Smooth muscle cell (in vitro differentiated cells): ENCODE measurements at regions not wholly inside any gene's neighbourhood (a gene's known extent, or its start where the extent isn't known, plus 50 kb on each side); places are given as distances from the start of the nearest gene placed in this dataset.

Experiments
- DNase-seq: peaks from one replicate; lab custom pipeline; 2025; ENCODE audit not compliant: unreplicated experiment; lab: John Stamatoyannopoulos, UW
- H2AFZ ChIP-seq: fragments of 200-600 bp; sonication (generic); 2 replicates; pipeline ENCODE4 v1.6.0; 2016; ENCODE audit warnings: antibody characterized with exemption, low read depth, mild to moderate bottlenecking
- H3F3A ChIP-seq: fragments of 200-600 bp; sonication (generic); 2 replicates; pipeline ENCODE4 v1.6.0; 2017; ENCODE audit warnings: antibody characterized with exemption, low read depth
- H3K27ac ChIP-seq: fragments of 200-600 bp; sonication (generic); 2 replicates; pipeline ENCODE4 v1.5.1; 2016; ENCODE audit warnings: low read depth, mild to moderate bottlenecking
- H3K27me3 ChIP-seq: fragments of 200-600 bp; sonication (generic); 2 replicates; pipeline ENCODE4 v1.6.1; 2016; ENCODE audit warnings: low read depth, mild to moderate bottlenecking
- H3K36me3 ChIP-seq: fragments of 200-600 bp; sonication (generic); 2 replicates; pipeline ENCODE4 v1.5.1; 2016; ENCODE audit warnings: low read depth
- H3K4me1 ChIP-seq: fragments of 200-600 bp; sonication (generic); 2 replicates; pipeline ENCODE4 v1.5.1; 2016; ENCODE audit warnings: low read depth
- H3K4me2 ChIP-seq: fragments of 200-600 bp; sonication (generic); 2 replicates; pipeline ENCODE4 v1.6.0; 2016; ENCODE audit warnings: mild to moderate bottlenecking
- H3K4me3 ChIP-seq: fragments of 200-600 bp; sonication (generic); 2 replicates; pipeline ENCODE4 v1.5.1; 2016; ENCODE audit warnings: mild to moderate bottlenecking
- H3K79me2 ChIP-seq: fragments of 200-600 bp; sonication (generic); 2 replicates; pipeline ENCODE4 v1.6.0; 2016; ENCODE audit warnings: low read depth, mild to moderate bottlenecking
- H3K9ac ChIP-seq: fragments of 200-600 bp; sonication (generic); 2 replicates; pipeline ENCODE4 v1.6.0; 2016; ENCODE audit warnings: low read depth
- H3K9me3 ChIP-seq: fragments of 200-600 bp; sonication (generic); replicated peaks from 2 replicates; pipeline ENCODE4 v1.5.1; 2016; ENCODE audit warnings: low read depth
- H4K20me1 ChIP-seq: fragments of 200-600 bp; sonication (generic); 2 replicates; pipeline ENCODE4 v1.6.0; 2016; ENCODE audit warnings: low read depth
- WGBS: methylation state at CpG from one replicate; pipeline ENCODE4 v1.1.7; 2016; ENCODE audit warnings: low lambda C conversion rate; 5-methylcytosine and 5-hydroxymethylcytosine counted together
- TF ChIP-seq, protein P1 (sequence below): fragments of 200-600 bp; sonication (generic); IDR thresholded peaks from 2 replicates; pipeline ENCODE4 v1.5.1; 2017; ENCODE audit warnings: borderline replicate concordance, mild to moderate bottlenecking, antibody characterized with exemption; ENCODE audit not compliant: insufficient read depth, poor library complexity, severe bottlenecking

GRCh38 chr5:33268374-33268773, 172.4 kb upstream of the TARS1 start:
- Histone ChIP-seq H3K79me2 (no peaks in the 10 kb centered on the region), H3K27ac (no peak overlapping the region), H2AFZ (no peak overlapping the region), H3K4me2 (no peak overlapping the region), H3K9me3 (no peaks in the 10 kb centered on the region), H3K4me3 (no peak overlapping the region), H4K20me1 (no peaks in the 10 kb centered on the region), H3K27me3 (no peaks in the 10 kb centered on the region), H3K36me3 (no peaks in the 10 kb centered on the region), H3F3A (no peaks in the 10 kb centered on the region), H3K4me1 (peaks cover 6% of the 10 kb centered on the region), H3K9ac (no peak overlapping the region)
- WGBS = 78% methylated on average over 4 of the region's 4 CpGs
- DNase-seq = no peak
- TF ChIP-seq, protein P1, sequence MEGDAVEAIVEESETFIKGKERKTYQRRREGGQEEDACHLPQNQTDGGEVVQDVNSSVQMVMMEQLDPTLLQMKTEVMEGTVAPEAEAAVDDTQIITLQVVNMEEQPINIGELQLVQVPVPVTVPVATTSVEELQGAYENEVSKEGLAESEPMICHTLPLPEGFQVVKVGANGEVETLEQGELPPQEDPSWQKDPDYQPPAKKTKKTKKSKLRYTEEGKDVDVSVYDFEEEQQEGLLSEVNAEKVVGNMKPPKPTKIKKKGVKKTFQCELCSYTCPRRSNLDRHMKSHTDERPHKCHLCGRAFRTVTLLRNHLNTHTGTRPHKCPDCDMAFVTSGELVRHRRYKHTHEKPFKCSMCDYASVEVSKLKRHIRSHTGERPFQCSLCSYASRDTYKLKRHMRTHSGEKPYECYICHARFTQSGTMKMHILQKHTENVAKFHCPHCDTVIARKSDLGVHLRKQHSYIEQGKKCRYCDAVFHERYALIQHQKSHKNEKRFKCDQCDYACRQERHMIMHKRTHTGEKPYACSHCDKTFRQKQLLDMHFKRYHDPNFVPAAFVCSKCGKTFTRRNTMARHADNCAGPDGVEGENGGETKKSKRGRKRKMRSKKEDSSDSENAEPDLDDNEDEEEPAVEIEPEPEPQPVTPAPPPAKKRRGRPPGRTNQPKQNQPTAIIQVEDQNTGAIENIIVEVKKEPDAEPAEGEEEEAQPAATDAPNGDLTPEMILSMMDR = no peak

DNA sequence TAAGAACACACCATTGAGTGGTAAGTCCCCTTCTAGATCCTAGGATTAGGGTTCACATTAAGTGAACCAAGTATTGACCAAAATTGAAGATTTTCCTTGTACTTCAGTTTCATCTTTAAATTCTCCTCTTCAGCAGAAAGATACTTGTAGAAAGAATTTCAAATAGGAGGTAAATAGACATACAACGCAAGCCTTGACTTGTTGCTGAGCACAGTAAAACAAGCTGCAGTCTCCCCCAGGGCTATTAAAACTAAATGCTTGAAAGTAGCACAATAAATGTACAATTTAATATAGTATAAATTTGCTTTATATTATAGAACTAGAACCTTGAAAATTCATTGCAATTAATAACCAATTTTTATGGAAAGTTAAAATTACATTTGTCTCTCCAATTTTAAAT, 170.1 kb upstream of the TARS1 start:
- Histone ChIP-seq H3K79me2 (no peaks in the 10 kb centered on the region), H2AFZ (peak overlapping the region; percentile 6), H3K27me3 (no peaks in the 10 kb centered on the region), H3K27ac (peak overlapping the region; percentile 3), H3K9me3 (no peaks in the 10 kb centered on the region), H3F3A (no peaks in the 10 kb centered on the region), H3K36me3 (no peaks in the 10 kb centered on the region), H3K4me2 (peak overlapping the region; percentile 1), H3K4me3 (no peak overlapping the region), H4K20me1 (no peaks in the 10 kb centered on the region), H3K9ac (no peak overlapping the region), H3K4me1 (peaks cover 6% of the 10 kb centered on the region)
- 35% methylated on average over 1 of the region's 1 CpG for WGBS
- TF ChIP-seq, protein P1 = no peak
- no peak for DNase-seq

GRCh38 chr5:33271606-33272005, 169.2 kb upstream of the TARS1 start:
- H3K27me3 ChIP-seq = no peaks in the 10 kb centered on the region
- H3K79me2 ChIP-seq = no peaks in the 10 kb centered on the region
- no peaks in the 10 kb centered on the region for H4K20me1 ChIP-seq
- H3K36me3 ChIP-seq = no peaks in the 10 kb centered on the region
- H2AFZ ChIP-seq = no peak overlapping the region
- no peak for DNase-seq
- peaks cover 9% of the 10 kb centered on the region for H3K4me1 ChIP-seq
- H3K27ac ChIP-seq = peak overlapping the region; percentile 9
- peaks cover 1% of the 10 kb centered on the region for H3F3A ChIP-seq
- no peak overlapping the region for H3K4me2 ChIP-seq
- no peaks in the 10 kb centered on the region for H3K9me3 ChIP-seq
- H3K9ac ChIP-seq = no peak overlapping the region
- TF ChIP-seq, protein P1 = no peak
- H3K4me3 ChIP-seq = no peak overlapping the region
- 92% methylated on average over 1 of the region's 1 CpG for WGBS

GRCh38 chr5:33272288-33272687, 168.5 kb upstream of the TARS1 start:
- Histone ChIP-seq H3K4me2 (no peak overlapping the region), H3K27ac (peak overlapping the region; percentile 42), H3K4me1 (peaks cover 14% of the 10 kb centered on the region), H3K9ac (no peak overlapping the region), H3K4me3 (no peak overlapping the region), H2AFZ (no peak overlapping the region), H3F3A (peaks cover 7% of the 10 kb centered on the region), H3K9me3 (no peaks in the 10 kb centered on the region), H3K36me3 (no peaks in the 10 kb centered on the region), H3K79me2 (no peaks in the 10 kb centered on the region), H4K20me1 (no peaks in the 10 kb centered on the region), H3K27me3 (no peaks in the 10 kb centered on the region)
- no peak for DNase-seq
- TF ChIP-seq, protein P1 = no peak
- 38% methylated on average over 3 of the region's 3 CpGs for WGBS
